ENCODE measurements at regions not wholly inside any gene's neighbourhood (a gene's known extent, or its start where the extent isn't known, plus 50 kb on each side); places are given as distances from the start of the nearest gene placed in this dataset.
"Not testable (repeated sequence)": the region's sequence is repeated elsewhere in the genome, so short reads cannot be mapped to it uniquely, and the experiment has no call there.

DNA sequence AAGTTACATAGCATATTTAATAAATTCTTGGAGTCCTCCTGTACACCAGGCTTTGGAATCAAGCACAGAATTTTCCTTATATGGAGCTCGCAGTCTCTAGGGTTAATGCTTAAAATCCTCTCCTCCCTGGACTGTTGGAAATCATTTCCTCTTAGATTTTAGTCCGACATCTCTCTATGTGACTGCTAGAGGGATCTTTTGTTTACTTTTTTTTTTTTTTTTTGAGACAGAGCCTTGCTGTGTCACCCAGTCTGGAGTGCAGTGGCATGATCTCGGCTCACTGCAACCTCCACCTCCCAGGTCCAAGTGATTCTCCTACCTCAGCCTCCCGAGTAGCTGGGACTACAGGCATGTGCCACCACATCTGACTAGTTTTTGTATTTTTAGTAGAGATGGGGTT, 84.1 kb upstream of the UMPS start:
- DNase-seq; in situ Hi-C loops (cut with MboI; ENCODE audit: low pct_unique_long_range_greater_than_20kb, low sequenced_read_pairs): not testable (repeated sequence)

DNA sequence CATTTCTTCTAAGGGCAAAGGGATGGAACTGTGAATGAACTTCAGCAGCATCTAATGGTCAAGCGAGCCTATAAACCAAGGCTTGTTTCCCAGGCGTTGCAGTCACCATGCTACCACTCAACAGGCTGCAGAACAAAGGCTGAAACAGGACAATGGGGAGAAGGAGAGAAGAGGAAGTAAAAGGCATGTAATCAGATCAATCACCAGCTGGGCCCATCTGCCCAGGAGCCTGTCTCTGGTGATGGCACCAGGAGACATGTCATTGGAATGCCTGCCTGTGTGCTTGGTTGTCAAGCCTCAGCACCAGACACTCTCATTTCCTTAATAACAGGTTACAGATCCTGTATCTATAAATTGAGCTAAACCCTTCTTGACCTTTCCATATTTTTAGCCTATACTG, 81.7 kb upstream of the UMPS start:
- DNase-seq = peak; percentile 45

DNA sequence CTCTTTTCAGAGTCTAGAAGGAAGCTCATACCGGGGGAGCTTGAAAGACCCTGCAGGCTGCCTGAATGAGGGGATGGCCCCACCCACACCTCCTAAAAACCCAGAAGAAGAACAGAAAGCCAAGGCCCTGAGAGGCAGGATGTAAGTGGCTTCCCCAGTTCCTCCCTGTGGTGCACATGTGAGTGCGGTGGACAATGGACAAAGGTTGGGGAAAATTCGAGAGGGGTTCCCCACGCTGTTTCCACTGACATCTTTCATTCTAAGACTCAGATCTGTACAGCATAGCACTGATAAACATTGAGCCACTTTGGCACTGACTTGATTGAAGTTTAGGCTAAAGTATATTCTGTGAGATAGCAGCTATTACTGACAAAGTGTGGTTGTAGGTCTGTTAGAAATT, 79.5 kb upstream of the UMPS start:
- in situ Hi-C loops (cut with MboI; ENCODE audit: low pct_unique_long_range_greater_than_20kb, low sequenced_read_pairs) = no loop called here
- DNase-seq = peak; percentile 45

More for the DNA sequence above, 81.7 kb upstream of the UMPS start:
- in situ Hi-C loops (cut with MboI; ENCODE audit: low pct_unique_long_range_greater_than_20kb, low sequenced_read_pairs) = no loop called here

DNA sequence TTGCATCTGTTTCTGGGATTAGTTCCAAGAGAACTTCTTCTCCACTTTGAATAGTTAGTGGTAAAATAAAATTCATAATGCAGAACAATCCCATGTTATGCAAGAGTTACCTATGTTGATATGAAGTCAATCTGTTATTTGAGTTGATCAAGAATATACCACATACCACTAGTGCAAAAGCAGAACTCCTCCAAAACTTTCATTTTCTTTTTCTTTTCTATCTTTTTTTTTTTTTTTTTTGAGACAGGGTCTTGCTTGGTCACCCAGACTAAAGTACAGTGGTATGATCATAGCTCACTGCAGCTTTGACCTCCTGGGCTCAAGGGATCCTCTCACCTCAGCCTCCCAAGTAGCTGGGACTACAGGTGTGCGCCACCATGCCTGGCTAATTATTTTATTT, 78.8 kb upstream of the UMPS start:
- in situ Hi-C loops (cut with MboI; ENCODE audit: low pct_unique_long_range_greater_than_20kb, low sequenced_read_pairs); DNase-seq: not testable (repeated sequence)

DNA sequence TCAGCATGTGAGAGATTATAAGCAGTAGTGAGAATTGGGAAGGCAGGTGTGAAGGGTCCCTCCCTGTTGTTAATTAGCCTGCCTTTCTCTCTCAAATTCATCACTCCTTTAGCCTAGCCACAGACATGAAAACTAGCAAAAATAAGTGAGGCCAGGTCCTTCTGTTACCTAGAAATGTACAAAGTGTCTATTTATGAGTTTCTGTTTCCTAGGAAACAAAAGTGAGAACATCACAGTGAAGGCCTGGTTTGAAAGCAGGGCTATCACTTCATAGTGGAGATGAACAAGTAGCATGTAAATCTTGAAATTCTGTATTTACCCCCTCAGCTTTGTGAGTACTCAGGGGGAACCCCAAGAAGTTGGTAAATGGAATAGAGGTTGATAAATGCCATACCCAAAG, 78.2 kb upstream of the UMPS start:
- in situ Hi-C loops (cut with MboI; ENCODE audit: low pct_unique_long_range_greater_than_20kb, low sequenced_read_pairs) = no loop called here
- DNase-seq = no peak

DNA sequence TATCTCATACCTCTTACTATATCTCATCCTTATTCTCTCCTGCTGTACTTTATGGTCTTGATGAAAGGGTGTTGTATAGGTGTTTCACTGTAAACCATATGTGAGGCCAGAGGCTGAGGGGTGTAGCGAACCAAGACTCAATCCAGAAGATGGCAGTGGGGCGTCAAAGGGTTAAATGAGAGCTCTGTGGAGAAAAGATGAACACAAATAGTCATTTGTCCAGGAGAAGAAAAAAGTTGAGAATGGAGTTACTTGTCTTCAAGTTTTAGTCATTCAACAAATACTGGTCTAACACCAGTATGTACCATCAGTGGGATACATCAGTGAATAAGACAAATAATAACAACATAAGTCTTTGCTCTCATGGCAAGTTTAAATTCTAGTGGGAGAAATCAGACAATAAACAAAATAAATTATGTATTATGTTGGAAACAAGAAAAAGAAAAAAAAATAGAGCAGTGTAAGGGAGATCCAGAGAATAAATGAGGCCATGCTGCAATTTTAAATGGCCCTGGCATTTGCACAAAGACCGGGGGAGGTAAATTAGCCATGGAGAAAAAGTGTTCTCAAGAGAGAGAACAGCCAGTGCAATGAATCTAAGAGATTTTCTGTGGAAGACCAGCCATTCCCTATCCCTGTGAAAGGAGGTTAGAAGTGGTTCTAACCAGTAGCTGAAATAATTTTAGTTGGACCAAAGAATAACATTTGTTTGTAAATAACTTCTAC, 77.0 kb upstream of the UMPS start:
- in situ Hi-C loops (cut with MboI; ENCODE audit: low pct_unique_long_range_greater_than_20kb, low sequenced_read_pairs) = no loop called here
- DNase-seq = no peak

DNA sequence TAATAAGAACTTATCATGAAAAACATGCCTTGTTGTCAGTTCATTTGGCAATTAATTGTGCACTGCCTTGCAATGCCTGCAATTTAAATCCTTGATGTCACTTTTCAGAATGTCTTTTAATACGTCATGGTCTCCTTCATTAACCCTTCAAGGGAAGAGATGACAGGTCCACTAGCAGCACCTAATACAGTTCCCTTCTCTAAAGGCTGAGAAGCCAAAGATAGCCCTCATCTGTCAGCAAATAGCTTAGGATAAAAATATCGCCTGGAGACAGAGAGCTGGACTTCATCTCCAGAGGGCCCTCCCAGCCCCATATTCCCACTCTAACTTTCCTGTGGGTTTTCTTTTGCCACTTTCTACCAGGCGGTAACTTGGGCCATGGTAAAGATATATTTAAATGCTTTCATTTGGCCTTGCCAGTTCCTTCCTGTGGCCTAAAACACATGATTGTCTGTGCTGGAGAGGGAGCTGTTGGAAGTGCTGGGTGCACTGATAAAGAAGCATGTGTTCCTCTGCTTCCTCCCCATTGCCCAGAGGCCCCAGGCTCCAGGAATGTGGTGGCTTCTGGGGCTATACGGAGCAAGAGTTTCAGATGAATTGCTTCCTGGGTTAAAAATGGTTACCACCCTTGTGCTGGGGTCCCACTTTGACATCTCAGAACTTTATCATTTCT, 76.3 kb upstream of the UMPS start:
- peak; percentile 62 for DNase-seq

DNA sequence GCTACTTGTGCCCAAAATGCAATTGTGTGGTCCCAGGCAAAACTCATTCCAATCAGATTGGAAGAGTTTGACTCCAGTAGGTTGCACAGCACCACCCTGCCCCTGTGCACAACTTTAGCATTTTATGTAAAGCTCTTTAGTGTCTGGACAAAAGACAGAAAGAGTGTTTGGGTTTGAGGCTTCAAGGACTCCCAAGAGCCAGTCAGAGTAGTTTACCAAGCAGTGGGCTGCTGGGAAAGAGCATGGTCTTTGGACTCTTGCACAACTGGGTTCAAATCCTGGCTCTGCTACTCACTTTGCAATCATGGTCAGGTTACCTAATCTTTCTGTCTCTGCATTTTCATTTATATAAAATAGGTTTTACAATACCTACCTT, 75.8 kb upstream of the UMPS start:
- no peak for DNase-seq
- in situ Hi-C loops (cut with MboI; ENCODE audit: low pct_unique_long_range_greater_than_20kb, low sequenced_read_pairs) = no loop called here

More for the DNA sequence above, 76.3 kb upstream of the UMPS start:
- in situ Hi-C loops (cut with MboI; ENCODE audit: low pct_unique_long_range_greater_than_20kb, low sequenced_read_pairs) = no loop called here

DNA sequence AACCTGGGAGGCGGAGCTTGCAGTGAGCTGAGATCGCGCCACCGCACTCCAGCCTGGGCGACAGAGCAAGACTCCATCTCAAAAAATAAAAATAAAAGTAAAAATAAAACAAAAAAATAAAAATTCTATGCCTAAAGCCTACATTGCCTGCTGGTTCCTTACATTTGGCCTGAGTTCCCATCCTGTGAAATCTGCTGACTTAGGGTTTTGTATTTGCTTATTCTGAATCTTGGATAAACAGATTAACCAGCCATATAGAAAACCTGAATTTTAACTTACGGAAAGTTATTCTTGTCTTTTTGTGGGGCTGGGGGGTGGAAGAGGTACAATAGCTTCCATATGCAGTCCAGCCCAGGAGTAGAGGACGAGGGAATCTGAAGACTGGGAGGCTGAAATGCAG, 73.7 kb upstream of the UMPS start:
- DNase-seq = no peak
- in situ Hi-C loops (cut with MboI; ENCODE audit: low pct_unique_long_range_greater_than_20kb, low sequenced_read_pairs) = no loop called here

DNA sequence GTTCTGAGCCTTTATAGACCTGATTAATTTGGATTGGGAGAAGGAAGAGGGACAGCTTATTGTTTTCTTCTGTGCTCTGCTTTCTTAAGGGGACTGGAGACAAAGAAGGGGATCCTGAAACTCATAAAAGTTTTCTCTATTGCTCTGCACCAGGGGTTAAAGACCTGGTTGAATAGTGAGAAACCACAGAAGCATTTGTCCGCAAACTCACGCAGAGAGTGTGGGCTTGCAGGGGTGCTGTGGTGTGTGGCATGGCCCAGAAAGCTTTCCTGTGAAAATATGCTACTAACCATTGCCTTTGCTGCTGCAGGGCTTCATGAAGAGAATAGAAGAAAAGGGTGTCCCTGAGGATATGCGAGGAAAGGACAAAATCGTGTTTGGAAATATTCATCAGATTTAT, 73.1 kb upstream of the UMPS start:
- in situ Hi-C loops (cut with MboI; ENCODE audit: low pct_unique_long_range_greater_than_20kb, low sequenced_read_pairs) = no loop called here

DNA sequence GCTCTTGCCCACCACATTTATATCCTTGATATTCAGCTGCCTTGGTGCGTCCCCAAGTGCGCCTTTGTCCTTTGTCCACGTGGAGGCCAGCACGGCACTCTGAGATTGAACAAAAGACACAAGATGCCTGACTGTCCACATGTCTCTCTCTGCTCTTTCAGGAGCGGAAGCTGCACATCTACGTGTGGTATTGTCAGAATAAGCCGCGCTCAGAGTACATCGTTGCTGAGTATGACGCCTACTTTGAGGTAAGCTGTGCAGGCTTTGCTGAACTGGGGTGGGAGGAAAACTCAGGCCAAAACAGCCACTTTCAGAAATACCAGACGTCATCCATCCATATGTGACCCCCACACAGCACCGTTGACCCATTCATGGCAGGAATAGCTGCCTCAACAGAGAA, 72.0 kb upstream of the UMPS start:
- in situ Hi-C loops (cut with MboI; ENCODE audit: low pct_unique_long_range_greater_than_20kb, low sequenced_read_pairs) = no loop called here
- no peak for DNase-seq

More for the DNA sequence above, 73.1 kb upstream of the UMPS start:
- DNase-seq = no peak

DNA sequence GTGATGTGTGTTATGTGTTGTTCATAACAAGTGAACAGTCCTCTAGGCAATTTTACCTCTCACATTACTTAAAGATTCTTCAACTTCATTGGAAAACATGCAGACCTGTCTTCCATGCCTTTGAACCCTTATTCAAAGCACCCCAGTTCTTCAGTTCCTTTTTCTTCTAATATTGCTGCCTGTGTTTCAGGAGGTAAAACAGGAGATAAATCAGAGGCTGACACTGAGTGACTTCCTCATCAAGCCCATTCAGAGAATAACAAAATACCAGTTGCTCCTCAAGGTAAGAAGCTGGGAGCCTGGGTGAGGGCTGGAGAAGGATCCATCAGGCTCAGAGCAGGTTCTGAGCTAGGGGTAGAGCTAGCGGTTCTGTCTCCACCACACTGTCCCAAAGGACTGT, 71.1 kb upstream of the UMPS start:
- in situ Hi-C loops (cut with MboI; ENCODE audit: low pct_unique_long_range_greater_than_20kb, low sequenced_read_pairs) = no loop called here
- no peak for DNase-seq

DNA sequence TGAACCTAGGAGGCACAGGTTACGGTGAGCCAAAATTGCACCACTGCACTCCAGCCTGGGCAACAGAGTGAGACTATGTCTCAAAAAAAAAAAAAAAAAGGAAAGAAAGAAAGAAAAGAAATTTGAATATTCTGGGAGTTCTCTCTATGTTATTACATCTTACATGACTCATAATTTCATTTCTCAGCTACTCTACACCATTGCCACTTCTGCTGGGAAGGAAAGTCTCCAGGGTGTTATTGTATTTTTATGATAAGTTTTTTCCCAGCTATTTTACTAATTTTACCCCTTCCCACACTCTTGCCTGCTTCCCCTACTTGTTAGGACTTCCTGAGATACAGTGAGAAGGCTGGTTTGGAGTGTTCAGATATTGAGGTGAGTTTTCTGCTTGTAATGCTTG, 69.7 kb upstream of the UMPS start:
- DNase-seq = no peak
- in situ Hi-C loops (cut with MboI; ENCODE audit: low pct_unique_long_range_greater_than_20kb, low sequenced_read_pairs) = no loop called here

DNA sequence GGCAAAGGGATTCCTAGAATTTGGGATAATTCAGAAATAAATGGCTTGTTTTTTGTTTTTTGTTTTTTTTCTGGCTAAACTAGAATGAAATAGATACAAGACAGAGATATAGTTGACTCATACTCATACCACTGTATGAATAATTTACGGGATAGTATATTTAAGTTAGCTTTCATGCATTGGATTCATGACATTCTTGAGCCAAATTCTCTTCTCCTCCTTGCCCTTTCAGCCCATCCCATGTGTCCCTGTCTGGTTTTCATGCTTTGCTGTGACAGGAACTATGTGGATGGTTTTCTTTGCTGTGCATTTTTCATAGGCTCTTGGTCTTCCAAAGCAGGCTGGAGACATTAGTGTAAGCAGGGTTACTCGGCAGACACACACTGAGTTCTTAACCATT, 66.6 kb upstream of the UMPS start:
- in situ Hi-C loops (cut with MboI; ENCODE audit: low pct_unique_long_range_greater_than_20kb, low sequenced_read_pairs) = no loop called here
- no peak for DNase-seq

DNA sequence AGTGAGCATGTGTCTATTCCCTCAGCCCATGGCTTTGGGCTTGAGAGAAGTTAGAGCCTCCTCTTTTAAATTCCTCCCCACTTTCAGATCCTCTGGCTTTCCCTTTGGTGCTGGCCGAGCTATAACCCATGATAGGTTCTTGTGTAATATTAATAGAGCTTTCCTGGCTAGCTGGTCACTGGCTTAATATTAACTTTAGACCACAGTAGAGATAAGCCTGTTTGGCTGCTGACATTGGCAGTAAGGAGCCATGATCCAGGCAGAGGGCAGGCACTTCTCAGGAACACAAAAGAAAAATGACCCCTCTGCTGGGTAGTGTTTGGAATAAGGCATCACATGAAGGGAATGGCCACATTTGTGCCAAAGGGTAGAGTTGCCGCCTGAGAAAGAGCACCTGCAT, 65.4 kb upstream of the UMPS start:
- in situ Hi-C loops (cut with MboI; ENCODE audit: low pct_unique_long_range_greater_than_20kb, low sequenced_read_pairs) = no loop called here
- no peak for DNase-seq

DNA sequence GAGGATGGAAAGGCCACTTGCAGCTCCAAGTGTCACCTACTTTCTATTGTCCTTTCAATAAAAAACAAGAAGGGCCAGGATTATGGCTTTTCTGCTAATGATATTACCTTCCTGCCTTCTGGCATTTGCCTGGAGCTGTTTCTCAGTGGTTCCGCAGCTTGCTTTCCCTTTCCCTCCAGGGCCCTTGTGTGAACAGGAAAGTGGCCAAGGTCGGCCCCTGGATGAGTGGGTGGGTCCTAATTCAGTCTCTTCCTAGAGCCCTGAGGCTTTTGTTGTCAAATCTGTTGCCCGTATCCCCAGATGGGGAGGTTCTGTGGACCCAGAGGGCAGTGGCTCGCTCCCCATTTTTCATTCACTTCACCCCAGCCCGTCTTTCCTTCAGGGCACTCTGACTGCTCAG, 64.2 kb upstream of the UMPS start:
- in situ Hi-C loops (cut with MboI; ENCODE audit: low pct_unique_long_range_greater_than_20kb, low sequenced_read_pairs) = no loop called here
- DNase-seq = no peak

DNA sequence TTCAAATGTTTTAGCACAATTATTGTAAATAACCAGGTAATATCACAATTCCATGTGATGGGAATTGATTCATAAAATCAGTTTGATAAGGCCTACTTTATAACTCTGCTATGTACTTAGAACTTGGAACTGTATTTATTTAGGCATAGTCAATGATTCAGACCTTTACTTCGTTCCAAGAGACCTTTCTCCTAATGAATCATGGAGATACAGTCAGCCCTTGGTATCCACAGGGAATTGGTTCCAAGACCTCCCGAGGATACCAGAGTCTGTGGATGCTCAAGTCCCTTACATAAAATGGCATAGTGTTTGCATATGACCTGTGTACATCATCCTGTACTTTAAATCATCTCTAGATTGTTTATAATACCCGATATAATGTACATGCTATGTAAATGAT, 60.8 kb upstream of the UMPS start:
- in situ Hi-C loops (cut with MboI; ENCODE audit: low pct_unique_long_range_greater_than_20kb, low sequenced_read_pairs) = no loop called here
- no peak for DNase-seq

DNA sequence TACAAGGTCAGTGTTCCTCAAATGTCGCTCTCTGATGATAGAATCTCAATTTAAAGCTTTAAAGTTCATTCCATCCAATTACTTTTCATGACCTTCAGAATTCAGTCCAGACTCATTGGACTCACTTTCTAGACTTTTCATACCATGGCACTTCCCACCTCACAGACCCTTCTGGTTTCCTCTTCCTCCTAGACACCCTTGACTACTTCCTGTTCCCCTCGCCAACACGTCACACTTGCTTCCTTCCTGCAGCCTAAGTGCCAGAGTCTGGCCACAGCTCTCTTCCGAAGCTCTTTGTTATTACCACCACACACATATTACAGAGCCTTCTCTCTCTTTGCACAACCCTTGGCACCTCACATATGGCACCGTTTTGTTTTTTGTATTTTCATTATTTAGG, 59.1 kb upstream of the UMPS start:
- in situ Hi-C loops (cut with MboI; ENCODE audit: low pct_unique_long_range_greater_than_20kb, low sequenced_read_pairs) = no loop called here
- DNase-seq = peak; percentile 28

DNA sequence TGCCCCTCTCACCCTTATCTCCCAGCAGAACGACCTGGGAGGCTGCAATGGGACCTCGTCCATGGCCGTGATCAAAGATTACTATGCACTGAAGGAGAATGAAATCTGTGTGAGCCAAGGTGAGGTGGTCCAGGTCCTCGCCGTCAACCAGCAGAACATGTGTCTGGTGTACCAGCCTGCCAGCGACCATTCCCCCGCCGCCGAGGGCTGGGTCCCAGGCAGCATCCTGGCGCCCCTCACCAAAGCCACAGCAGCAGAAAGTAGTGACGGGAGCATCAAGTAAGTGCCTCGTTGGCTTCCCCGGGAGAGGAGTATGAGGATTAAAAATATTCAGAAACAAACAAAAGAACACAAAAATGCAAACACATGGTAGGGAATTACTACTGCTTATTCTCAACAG, 55.9 kb upstream of the UMPS start:
- DNase-seq = no peak
- in situ Hi-C loops (cut with MboI; ENCODE audit: low pct_unique_long_range_greater_than_20kb, low sequenced_read_pairs) = no loop called here

DNA sequence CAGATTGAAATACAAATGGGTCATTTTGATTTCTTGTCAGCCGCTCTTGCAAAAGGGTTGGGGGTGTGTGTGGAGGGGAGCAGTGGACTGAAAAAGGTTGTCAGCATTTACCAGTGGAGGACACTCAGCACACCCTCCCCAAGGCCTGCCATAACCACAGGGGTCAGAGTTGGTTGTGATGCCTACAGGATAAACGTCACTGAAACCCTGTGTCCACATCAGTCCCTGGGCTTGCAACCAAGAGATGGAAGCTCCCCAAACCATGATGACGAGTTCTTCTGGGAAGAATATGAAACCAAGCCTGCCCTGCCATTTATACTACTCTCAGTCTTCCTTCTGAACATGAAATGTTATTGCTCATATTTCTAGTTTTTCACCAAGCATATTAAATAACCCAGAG, 54.0 kb upstream of the UMPS start:
- DNase-seq = no peak
- in situ Hi-C loops (cut with MboI; ENCODE audit: low pct_unique_long_range_greater_than_20kb, low sequenced_read_pairs) = no loop called here

DNA sequence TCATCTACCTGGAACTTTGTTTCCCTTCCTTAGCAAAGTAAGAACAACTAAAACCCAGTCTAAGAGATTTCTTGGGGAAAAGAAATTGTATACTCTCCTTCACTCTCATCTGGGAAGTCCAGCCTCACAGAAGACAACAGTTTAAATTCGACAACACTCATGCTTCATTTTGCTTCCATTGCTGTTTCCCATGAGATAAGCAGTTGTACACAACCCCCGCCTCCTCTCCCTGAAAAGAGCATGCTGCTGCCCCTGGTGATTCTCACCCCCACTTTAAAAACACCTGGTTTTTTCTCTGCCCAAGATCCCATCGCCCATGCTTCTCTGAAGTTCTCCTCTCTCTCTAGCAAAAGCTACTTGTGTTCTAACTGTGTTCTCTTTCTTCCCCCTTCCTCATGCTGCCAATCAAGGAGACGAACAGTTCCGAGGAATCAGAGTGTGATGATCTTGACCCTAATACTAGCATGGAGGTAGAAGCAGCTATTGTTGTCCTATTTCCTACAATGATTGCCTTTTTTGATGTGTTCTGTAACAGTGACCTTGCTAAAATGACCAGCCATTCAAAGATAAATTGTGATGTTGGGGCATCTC, 51.1 kb upstream of the UMPS start:
- in situ Hi-C loops (cut with MboI; ENCODE audit: low pct_unique_long_range_greater_than_20kb, low sequenced_read_pairs) = no loop called here
- DNase-seq = no peak
